SK-N-MC (cell line): ENCODE measurements at regions not wholly inside any gene's neighbourhood (a gene's known extent, or its start where the extent isn't known, plus 50 kb on each side); places are given as distances from the start of the nearest gene placed in this dataset.

Source experiments
- EZH2 ChIP-seq: fragments of 200-600 bp; sonication (generic); IDR thresholded peaks from one replicate; pipeline ENCODE4 v1.6.1; 2017; ENCODE audit warnings: antibody characterized with exemption
- FOXP2 ChIP-seq: optimal IDR thresholded peaks from 2 replicates; pipeline ENCODE3; 2011; ENCODE audit warnings: mild to moderate bottlenecking, moderate library complexity; ENCODE audit not compliant: insufficient read depth; ENCODE audit errors: extremely low read length, control extremely low read depth
- POLR2AphosphoS5 ChIP-seq: IDR thresholded peaks from 2 replicates; pipeline ENCODE4 v1.6.1; 2012; ENCODE audit warnings: mild to moderate bottlenecking, low read depth, low read length, borderline replicate concordance

- TF ChIP-seq EZH2 (no peak), POLR2AphosphoS5 (no peak), FOXP2 (no peak)
These were observed 443.4 kb downstream of the BCAT1 start for GRCh38 chr12:24505366-24506015.
